GM18861 (cell line): ENCODE measurements at regions not wholly inside any gene's neighbourhood (a gene's known extent, or its start where the extent isn't known, plus 50 kb on each side); places are given as distances from the start of the nearest gene placed in this dataset.

Experiments
- ATAC-seq: cut with Tn5 transposase; IDR thresholded peaks from one replicate; pipeline ENCODE4 v1.9.1; 2021; ENCODE audit not compliant: unreplicated experiment

GRCh38 chrX:5549512-5549911 lies 679.2 kb downstream of the NLGN4X start:
- ATAC-seq = no peak

DNA sequence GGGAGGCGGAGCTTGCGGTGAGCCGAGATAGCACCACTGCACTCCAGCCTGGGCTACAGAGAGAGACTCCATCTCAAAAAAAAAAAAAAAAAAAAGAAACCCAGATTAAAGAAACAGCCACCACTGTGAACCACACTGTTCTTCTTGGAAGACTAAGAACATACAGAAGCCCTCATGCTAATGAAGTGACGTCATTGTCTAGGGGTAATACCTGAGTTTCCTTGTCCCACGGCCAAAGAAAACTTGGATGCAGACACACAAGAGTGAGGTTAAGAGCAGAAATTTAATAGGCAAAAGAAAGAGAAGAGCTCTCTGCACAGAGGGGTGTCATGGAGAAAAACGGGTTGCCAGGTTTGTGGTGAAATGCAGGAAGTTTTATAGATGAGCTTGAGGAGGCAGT lies 691.6 kb downstream of the NLGN4X start:
- no peak for ATAC-seq

- no peak for ATAC-seq
Observed at GRCh38 chrX:5536261-5536660, 692.4 kb downstream of the NLGN4X start.

- ATAC-seq = no peak
Observed at GRCh38 chrX:5528057-5528456, 700.6 kb downstream of the NLGN4X start.

- no peak for ATAC-seq
Observed at GRCh38 chrX:5526191-5526590, 702.5 kb downstream of the NLGN4X start.

- ATAC-seq = no peak
Observed at GRCh38 chrX:5490786-5491563, 737.7 kb downstream of the NLGN4X start.

- ATAC-seq = no peak
Observed at GRCh38 chrX:5474282-5474681, 754.4 kb downstream of the NLGN4X start.

GRCh38 chrX:5458300-5458842 lies 770.3 kb downstream of the NLGN4X start:
- ATAC-seq = no peak

DNA sequence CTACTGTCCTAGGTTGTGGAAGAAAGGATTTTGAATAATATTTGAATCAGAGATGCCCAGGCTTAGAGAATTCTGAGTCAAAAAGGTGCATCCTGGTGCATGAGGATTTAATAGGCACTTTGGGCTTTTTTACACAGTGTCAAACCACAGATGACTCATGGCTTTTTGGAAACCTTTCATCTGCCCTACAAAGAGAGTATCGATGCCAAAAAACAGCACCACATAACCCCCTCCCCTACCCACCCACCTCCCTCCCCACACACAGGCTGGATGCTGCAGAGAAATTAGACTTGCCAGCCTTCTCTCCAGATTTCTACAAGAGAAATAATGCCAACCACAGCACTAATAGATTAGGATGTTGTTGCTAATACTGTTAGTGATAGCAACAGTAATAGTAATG lies 779.3 kb downstream of the NLGN4X start:
- no peak for ATAC-seq

DNA sequence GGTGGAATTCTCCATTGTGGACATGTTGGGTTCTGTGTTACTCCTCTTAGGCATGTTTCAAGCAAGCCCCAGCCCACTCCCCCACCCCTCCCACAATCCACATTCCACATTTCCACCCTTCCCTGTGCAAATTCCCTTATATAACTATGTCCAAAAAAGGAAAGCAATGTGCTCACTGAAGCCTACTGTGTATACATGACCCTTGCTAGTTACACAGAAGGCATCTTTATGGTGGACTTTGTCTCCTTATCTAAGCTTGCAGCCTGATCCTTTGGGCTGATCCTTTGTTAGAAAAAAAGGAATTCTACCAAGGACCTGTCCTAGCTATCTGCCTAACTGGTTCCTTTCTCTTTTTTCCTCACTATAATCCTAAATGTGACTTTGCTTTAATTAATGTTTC lies 796.8 kb downstream of the NLGN4X start:
- no peak for ATAC-seq

GRCh38 chrX:5425119-5425518 lies 803.5 kb downstream of the NLGN4X start:
- ATAC-seq = no peak

- no peak for ATAC-seq
Observed at GRCh38 chrX:5417381-5417780, 811.3 kb downstream of the NLGN4X start.

DNA sequence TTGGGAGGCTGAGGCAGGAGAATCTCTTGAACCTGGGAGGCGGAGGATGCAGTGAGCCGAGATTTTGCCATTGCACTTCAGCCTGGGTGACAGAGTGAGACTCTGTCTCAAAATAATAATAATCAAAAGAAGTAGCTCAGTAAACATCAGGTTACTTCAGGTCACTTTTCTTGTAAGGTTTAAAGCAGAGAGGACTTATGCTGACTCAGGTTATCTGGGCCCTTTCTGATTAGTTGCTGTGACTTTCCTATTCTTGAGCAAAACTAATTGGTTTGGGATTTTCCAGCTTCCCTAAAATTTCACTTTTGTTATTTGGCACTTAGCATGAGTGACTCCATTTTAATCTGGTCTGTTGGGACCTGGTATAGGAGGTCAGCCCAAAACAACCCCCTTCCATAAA lies 812.9 kb downstream of the NLGN4X start:
- no peak for ATAC-seq

DNA sequence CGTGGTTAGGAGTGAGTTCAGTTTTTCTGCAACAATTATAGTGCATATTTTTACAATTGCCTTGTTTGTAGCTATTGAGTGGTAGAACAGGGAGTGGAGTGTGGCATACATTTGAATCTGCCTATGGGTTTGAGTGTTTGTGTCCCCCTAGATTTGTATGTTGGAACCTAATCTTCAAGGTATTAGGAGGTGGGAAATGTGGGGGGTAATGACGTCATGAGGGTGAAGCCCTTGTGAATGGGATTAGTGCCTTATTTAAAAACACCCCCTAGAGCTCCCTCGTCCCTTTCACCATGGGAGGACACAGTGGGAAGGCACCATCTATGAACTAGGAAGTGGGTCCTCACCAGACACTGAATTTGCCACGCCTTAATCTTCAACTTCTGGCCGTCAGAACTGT lies 819.6 kb downstream of the NLGN4X start:
- ATAC-seq = no peak

- ATAC-seq = no peak
Observed at GRCh38 chrX:5402461-5402860, 826.2 kb downstream of the NLGN4X start.

DNA sequence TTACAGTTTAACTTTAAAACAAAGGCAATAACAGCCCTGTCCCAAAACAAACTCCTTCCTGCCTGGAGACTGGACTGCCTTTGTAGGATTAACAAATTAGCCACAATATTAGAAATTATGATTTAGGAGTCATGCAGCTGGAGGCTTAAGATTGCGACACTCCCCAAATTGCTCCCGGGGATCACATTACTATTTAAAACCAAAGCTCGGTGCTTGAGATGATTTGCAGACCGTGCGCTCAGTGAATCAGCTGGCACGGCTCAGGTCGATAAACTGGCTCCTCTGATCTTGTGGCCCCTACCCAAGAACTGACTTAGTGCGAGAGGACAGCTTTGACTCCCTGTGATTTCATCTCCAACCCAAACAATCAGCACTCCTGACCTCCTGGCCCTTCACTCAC lies 829.3 kb downstream of the NLGN4X start:
- ATAC-seq = no peak

GRCh38 chrX:5397409-5397808 lies 831.3 kb downstream of the NLGN4X start:
- ATAC-seq = no peak

- ATAC-seq = no peak
Observed at GRCh38 chrX:5390376-5390775, 838.3 kb downstream of the NLGN4X start.

DNA sequence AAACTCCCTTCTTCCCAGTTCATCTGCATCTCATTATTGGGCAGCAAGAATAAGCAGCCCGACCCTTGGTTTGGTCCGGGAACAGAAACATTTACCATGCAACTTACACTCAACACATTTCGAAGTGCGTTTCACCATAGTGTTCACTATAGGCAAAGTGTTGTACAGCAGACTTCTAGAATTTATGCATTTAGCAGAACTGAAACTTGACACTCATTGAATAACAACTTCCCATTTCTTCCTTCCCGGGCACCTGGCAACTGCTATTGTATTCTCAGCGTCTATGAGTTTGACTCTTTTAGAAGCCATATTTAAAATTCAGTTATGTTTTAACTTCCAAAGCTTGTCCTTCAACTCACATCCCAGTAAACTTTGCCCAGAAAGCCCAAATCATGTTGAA lies 840.6 kb downstream of the NLGN4X start:
- no peak for ATAC-seq

- ATAC-seq = no peak
Observed at GRCh38 chrX:5380426-5380825, 848.2 kb downstream of the NLGN4X start.

DNA sequence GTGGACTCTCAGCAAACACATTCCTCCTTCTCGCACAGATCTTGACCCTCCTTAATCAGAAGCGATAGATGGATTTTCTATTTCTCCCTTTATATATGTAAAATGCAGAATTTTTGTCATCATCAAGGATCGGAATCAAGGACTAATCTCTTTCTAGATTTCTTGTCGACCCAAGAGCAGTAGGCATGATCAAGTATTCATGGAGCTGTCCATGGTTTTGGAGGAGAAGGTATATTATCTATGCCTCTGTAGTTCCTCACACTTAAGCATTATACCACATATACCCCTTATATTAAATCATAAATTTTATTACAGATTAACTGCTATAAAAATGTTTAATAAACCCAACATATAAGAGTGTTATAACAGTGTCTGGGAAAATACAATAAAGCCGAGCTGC lies 886.8 kb downstream of the NLGN4X start:
- no peak for ATAC-seq

DNA sequence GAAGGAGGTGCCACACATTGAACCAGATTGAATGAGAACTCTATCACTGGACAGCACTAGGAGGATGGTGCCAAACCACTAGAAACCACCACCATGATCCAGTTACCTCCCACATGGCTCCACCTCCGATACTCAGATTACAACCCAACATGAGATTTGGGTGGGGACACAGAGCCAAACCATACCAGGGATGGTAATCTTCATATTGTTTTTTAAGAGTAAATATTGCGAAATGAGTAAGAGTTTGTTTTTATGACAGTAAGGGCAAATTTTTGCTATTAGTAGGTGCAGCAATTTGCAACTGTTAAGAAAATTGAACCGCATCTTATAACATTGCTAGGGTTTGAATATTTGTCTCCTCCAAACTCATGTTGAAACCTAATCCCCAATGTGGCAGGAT lies 891.5 kb downstream of the NLGN4X start:
- ATAC-seq = no peak

GRCh38 chrX:5324546-5324945 lies 904.1 kb downstream of the NLGN4X start:
- ATAC-seq = no peak
